ENCODE measurements at regions not wholly inside any gene's neighbourhood (a gene's known extent, or its start where the extent isn't known, plus 50 kb on each side); places are given as distances from the start of the nearest gene placed in this dataset.

DNA sequence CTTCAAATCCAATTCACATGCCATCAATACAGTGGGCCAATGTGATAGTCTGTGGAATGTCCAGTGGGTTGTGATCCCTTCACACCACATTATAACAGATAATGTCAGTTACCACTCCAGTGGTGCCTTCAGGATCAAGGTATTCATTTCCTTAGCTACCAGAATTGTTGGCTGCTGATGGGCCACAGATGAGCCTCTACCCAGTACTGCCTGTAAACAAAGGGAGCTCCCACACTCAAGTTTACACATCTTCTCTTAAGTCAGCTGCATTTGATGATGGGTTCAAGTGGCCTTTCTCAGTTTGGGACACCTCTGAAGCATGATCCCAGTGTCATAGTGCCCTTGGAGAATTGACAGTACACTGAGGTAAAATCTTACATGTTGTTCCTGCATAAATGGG lies 477.0 kb upstream of the CD180 start:
- Histone ChIP-seq H2AFZ (ENCODE audit: low read depth) (no peak overlapping the region), H3K9me3 (no peaks in the 10 kb centered on the region), H3K79me2 (ENCODE audit: insufficient read depth) (no peaks in the 10 kb centered on the region), H3K9me2 (no peaks in the 10 kb centered on the region), H3K9ac (no peak overlapping the region), H3K27me3 (ENCODE audit: insufficient read depth) (no peaks in the 10 kb centered on the region), H3K4me3 (ENCODE audit: low read depth in 2 of 2, low read length in 1 of 2) (no peak overlapping the region), H4K20me1 (ENCODE audit: insufficient read depth) (no peaks in the 10 kb centered on the region), H3F3A (replicated peaks; ENCODE audit: insufficient read depth) (no peaks in the 10 kb centered on the region), H3K27ac (ENCODE audit: low read depth in 2 of 2, low read length in 1 of 2) (no peak overlapping the region), H3K4me1 (ENCODE audit: control insufficient read depth in 1 of 2, insufficient read depth in 2 of 2, low read depth in 1 of 2, low read length in 1 of 2) (no peaks in the 10 kb centered on the region), H3K4me2 (no peak overlapping the region), H3K36me3 (replicated peaks in 1 of 2; ENCODE audit: control insufficient read depth in 1 of 2, insufficient read depth in 2 of 2, low read length in 1 of 2) (no peaks in the 10 kb centered on the region)
- ChIA-PET CTCF (no interaction called here), POLR2A (no interaction called here)
- TF ChIP-seq POLR2AphosphoS5 (IDR thresholded peaks at IDR 0.05; ENCODE audit: low read depth, low read length) (no peak), USF1 (IDR thresholded peaks at IDR 0.05; ENCODE audit: borderline replicate concordance, low read depth) (no peak), USF2 (IDR thresholded peaks at IDR 0.05; ENCODE audit: borderline replicate concordance, low read depth, low read length) (no peak)
- TF ChIP-seq, protein P1, sequence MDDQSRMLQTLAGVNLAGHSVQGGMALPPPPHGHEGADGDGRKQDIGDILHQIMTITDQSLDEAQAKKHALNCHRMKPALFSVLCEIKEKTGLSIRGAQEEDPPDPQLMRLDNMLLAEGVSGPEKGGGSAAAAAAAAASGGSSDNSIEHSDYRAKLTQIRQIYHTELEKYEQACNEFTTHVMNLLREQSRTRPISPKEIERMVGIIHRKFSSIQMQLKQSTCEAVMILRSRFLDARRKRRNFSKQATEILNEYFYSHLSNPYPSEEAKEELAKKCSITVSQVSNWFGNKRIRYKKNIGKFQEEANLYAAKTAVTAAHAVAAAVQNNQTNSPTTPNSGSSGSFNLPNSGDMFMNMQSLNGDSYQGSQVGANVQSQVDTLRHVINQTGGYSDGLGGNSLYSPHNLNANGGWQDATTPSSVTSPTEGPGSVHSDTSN (IDR thresholded peaks at IDR 0.05): no peak
- no peak for DNase-seq

DNA sequence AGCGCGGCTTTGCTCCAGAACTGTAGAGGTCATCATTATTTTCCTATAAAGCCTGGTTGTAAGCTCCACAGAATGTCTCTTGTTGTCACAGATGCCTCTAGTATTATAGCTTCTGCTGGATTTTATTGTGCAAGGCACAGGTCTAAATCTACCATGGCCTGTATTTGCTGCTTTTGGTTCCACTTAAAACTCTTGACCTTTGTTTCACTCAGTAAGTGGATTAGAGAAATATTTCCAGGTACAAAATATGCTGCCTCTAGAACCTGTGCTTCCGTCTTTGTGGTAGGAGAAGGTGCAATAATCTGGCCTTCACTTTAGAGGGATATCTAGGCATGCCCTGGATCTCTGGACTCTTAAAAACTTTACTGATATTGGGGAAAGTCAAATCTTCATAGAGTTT lies 476.6 kb upstream of the CD180 start:
- DNase-seq: no peak
- CTCF ChIA-PET: interaction anchor here (0.8 kb wide), 1 partner anchor 125 kb away, joined by 3 read pairs; no protein-coding TSS in a partner anchor
- WGBS (ENCODE audit: low lambda C conversion rate): 54% methylated on average over 3 of the region's 3 CpGs

More for the DNA sequence above, 476.6 kb upstream of the CD180 start:
- Histone ChIP-seq H3K4me2 (no peak overlapping the region), H3K9ac (no peak overlapping the region), H3K79me2 (ENCODE audit: insufficient read depth) (no peaks in the 10 kb centered on the region), H3K4me3 (ENCODE audit: low read depth in 2 of 2, low read length in 1 of 2) (no peak overlapping the region), H3K27ac (ENCODE audit: low read depth in 2 of 2, low read length in 1 of 2) (no peak overlapping the region), H3K27me3 (ENCODE audit: insufficient read depth) (no peaks in the 10 kb centered on the region), H2AFZ (ENCODE audit: low read depth) (no peak overlapping the region), H3K9me2 (no peaks in the 10 kb centered on the region), H3K36me3 (replicated peaks in 1 of 2; ENCODE audit: control insufficient read depth in 1 of 2, insufficient read depth in 2 of 2, low read length in 1 of 2) (no peaks in the 10 kb centered on the region), H3F3A (replicated peaks; ENCODE audit: insufficient read depth) (no peaks in the 10 kb centered on the region), H3K4me1 (ENCODE audit: control insufficient read depth in 1 of 2, insufficient read depth in 2 of 2, low read depth in 1 of 2, low read length in 1 of 2) (no peaks in the 10 kb centered on the region), H3K9me3 (no peaks in the 10 kb centered on the region), H4K20me1 (ENCODE audit: insufficient read depth) (no peaks in the 10 kb centered on the region)
- POLR2A ChIA-PET: no interaction called here
- TF ChIP-seq USF2 (IDR thresholded peaks at IDR 0.05; ENCODE audit: borderline replicate concordance, low read depth, low read length) (no peak), ELF1 (IDR thresholded peaks at IDR 0.05) (no peak), YY1 (IDR thresholded peaks at IDR 0.05; ENCODE audit: low read depth) (no peak), TCF12 (IDR thresholded peaks at IDR 0.05) (no peak), POLR2AphosphoS5 (IDR thresholded peaks at IDR 0.05; ENCODE audit: low read depth, low read length) (no peak), NRF1 (IDR thresholded peaks at IDR 0.05; ENCODE audit: low read depth, low read length) (no peak), NFIC (IDR thresholded peaks at IDR 0.05; ENCODE audit: borderline replicate concordance) (no peak), FOXJ3 (CRISPR knock-in tag; IDR thresholded peaks at IDR 0.05) (no peak), RFX5 (IDR thresholded peaks at IDR 0.05; ENCODE audit: low read length) (no peak), USF1 (IDR thresholded peaks at IDR 0.05; ENCODE audit: borderline replicate concordance, low read depth) (no peak)
